Natural killer cell (primary cell): ENCODE measurements at regions not wholly inside any gene's neighbourhood (a gene's known extent, or its start where the extent isn't known, plus 50 kb on each side); places are given as distances from the start of the nearest gene placed in this dataset.

Source experiments
- ATAC-seq, 3 donors: fragments of 150-1000 bp in 2 of 3; fragments of 200-7000 bp in 1 of 3; cut with Tn5 transposase; 1 replicate in 1 of 3; 2 replicates in 2 of 3; pipeline ENCODE4 v1.10.0; 2021; ENCODE audit warnings: mild to moderate bottlenecking in 2 of 3, moderate library complexity in 2 of 3
- DNase-seq, 2 donors: peaks; one replicate each; pipeline versions ENCODE4 v3.0.0 to v3.0.0-alpha.2; 2013 to 2021; ENCODE audit warnings: mixed read lengths in 1 of 2
- H3K27ac ChIP-seq: one replicate; pipeline ENCODE4 v1.5.1; 2013; ENCODE audit warnings: mild to moderate bottlenecking, low read length
- H3K27me3 ChIP-seq: one replicate; pipeline ENCODE4 v1.6.1; 2013; ENCODE audit warnings: low read length; ENCODE audit not compliant: control insufficient read depth, insufficient read depth
- H3K36me3 ChIP-seq: one replicate; pipeline ENCODE4 v1.6.1; 2013; ENCODE audit warnings: low read length; ENCODE audit not compliant: control insufficient read depth, insufficient read depth
- H3K4me1 ChIP-seq: one replicate; pipeline ENCODE4 v1.6.1; 2013; ENCODE audit warnings: low read length; ENCODE audit not compliant: control insufficient read depth, insufficient read depth
- H3K4me3 ChIP-seq: one replicate; pipeline ENCODE4 v1.5.1; 2013; ENCODE audit warnings: low read length
- H3K9me3 ChIP-seq: one replicate; pipeline ENCODE4 v1.6.1; 2013; ENCODE audit warnings: low read length; ENCODE audit not compliant: control insufficient read depth, insufficient read depth
- H3K27ac Mint-ChIP-seq, 2 donors: one replicate each; pipeline ENCODE4 v1.8.0; 2022; ENCODE audit warnings: mild to moderate bottlenecking in 2 of 2, mixed read lengths in 2 of 2, moderate library complexity in 1 of 2
- H3K27me3 Mint-ChIP-seq, 2 donors: one replicate each; pipeline ENCODE4 v1.8.0; 2022; ENCODE audit warnings: low read depth in 2 of 2, mixed read lengths in 2 of 2
- H3K36me3 Mint-ChIP-seq: one replicate; pipeline ENCODE4 v1.8.0; 2022; ENCODE audit warnings: mixed read lengths
- H3K4me1 Mint-ChIP-seq, 2 donors: one replicate each; pipeline ENCODE4 v1.8.0; 2022; ENCODE audit warnings: mixed read lengths in 2 of 2
- H3K4me3 Mint-ChIP-seq: one replicate; pipeline ENCODE4 v1.8.0; 2022; ENCODE audit warnings: mild to moderate bottlenecking, moderate library complexity, mixed read lengths
- H3K9me3 Mint-ChIP-seq, 2 donors: one replicate each; pipeline ENCODE4 v1.8.0; 2022; ENCODE audit warnings: mixed read lengths in 2 of 2
- WGBS: methylation state at CpG from one replicate; pipeline ENCODE4 v1.1.7; 2013; ENCODE audit warnings: missing lambda C conversion rate; ENCODE audit not compliant: insufficient coverage; 5-methylcytosine and 5-hydroxymethylcytosine counted together
- intact Hi-C: fragments of 100-400 bp; cut with micrococcal nuclease; formaldehyde crosslinking; loops from one replicate; pipeline ENCODE4 v1.14.2; 2022
- TF ChIP-seq, protein P1 (sequence below): fragments of 200-600 bp; IDR thresholded peaks from one replicate; pipeline ENCODE4 v1.8.0; 2022; ENCODE audit warnings: antibody characterized with exemption

DNA sequence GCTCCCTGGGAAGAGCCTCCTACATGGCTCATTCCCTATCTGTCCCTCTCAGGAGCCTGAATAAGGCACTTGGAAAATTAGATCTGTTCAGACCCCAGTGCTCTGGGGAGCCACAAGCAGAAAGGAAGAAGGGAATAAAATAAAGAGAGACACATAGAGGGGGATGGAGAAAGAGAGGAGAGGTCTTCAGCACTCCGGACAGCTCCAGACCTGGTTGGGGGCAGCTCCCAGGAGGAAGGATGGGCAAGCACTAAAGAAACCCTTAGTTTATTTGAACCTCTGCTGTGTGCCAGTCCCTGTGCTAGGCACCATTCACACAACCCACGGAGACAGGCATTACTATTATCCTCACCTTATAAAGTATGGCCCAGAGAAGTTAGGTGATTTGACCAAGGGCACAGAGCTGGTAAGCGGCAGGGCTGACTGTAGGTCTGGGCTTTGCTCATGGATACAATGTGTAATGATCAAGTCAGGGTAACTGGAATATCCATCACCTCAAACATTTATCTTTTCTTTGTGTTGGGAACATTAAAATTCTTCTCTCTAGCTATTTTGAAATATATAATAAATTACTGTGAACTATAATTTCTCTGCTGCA, 53.7 kb upstream of the LRRC32 start:
- peaks cover 7% of the 10 kb centered on the region for H3K27me3 ChIP-seq
- Mint-ChIP-seq H3K9me3 (no peaks in the 10 kb centered on the region), H3K27ac (no peak overlapping the region), H3K4me1 (peaks cover 4% of the 10 kb centered on the region in 2 donors), H3K27me3 (peaks cover 16 to 28% of the 10 kb centered on the region in 2 donors), H3K36me3 (no peaks in the 10 kb centered on the region), H3K4me3 (no peak overlapping the region)
- H3K9me3 ChIP-seq: no peaks in the 10 kb centered on the region
- no peak for DNase-seq
- H3K27ac ChIP-seq: no peak overlapping the region
- no peaks in the 10 kb centered on the region for H3K36me3 ChIP-seq
- no peak overlapping the region for H3K4me3 ChIP-seq
- WGBS: 20% methylated on average over 2 of the region's 3 CpGs
- intact Hi-C loops: no loop called here
- ATAC-seq: no peak
- TF ChIP-seq, protein P1, sequence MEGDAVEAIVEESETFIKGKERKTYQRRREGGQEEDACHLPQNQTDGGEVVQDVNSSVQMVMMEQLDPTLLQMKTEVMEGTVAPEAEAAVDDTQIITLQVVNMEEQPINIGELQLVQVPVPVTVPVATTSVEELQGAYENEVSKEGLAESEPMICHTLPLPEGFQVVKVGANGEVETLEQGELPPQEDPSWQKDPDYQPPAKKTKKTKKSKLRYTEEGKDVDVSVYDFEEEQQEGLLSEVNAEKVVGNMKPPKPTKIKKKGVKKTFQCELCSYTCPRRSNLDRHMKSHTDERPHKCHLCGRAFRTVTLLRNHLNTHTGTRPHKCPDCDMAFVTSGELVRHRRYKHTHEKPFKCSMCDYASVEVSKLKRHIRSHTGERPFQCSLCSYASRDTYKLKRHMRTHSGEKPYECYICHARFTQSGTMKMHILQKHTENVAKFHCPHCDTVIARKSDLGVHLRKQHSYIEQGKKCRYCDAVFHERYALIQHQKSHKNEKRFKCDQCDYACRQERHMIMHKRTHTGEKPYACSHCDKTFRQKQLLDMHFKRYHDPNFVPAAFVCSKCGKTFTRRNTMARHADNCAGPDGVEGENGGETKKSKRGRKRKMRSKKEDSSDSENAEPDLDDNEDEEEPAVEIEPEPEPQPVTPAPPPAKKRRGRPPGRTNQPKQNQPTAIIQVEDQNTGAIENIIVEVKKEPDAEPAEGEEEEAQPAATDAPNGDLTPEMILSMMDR: no peak
- H3K4me1 ChIP-seq: peaks cover 8% of the 10 kb centered on the region

DNA sequence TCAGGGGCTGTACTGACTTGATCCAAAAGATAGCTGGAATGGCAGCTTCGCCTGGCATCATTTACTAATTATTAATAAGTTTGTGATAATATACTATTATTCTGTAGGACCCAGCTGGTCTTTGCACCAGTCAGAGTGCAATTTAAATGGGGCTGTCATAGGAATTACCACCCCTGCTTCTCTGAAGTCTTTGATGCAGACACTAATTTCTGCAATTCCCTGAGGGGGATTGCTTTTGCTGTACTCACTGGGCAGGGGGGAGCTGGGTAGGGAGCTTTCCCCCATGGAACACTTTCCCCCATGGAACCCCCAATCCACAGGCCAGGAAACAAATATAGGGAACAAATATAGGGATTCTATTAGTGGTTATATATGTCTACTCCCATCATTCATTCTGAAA, 54.9 kb upstream of the TSKU start:
- DNase-seq: no peak
- Mint-ChIP-seq H3K4me3 (no peak overlapping the region), H3K4me1 (no peaks in the 10 kb centered on the region), H3K9me3 (no peaks in the 10 kb centered on the region), H3K36me3 (no peaks in the 10 kb centered on the region), H3K27me3 (peaks cover 7 to 18% of the 10 kb centered on the region in 2 donors), H3K27ac (no peak overlapping the region)
- Histone ChIP-seq H3K9me3 (no peaks in the 10 kb centered on the region), H3K27ac (no peak overlapping the region), H3K27me3 (peaks cover 2% of the 10 kb centered on the region), H3K36me3 (no peaks in the 10 kb centered on the region), H3K4me1 (no peaks in the 10 kb centered on the region), H3K4me3 (no peak overlapping the region)
- no peak for ATAC-seq
- TF ChIP-seq, protein P1: no peak
- intact Hi-C loops: no loop called here
- WGBS: 83% methylated on average over 1 of the region's 1 CpG

DNA sequence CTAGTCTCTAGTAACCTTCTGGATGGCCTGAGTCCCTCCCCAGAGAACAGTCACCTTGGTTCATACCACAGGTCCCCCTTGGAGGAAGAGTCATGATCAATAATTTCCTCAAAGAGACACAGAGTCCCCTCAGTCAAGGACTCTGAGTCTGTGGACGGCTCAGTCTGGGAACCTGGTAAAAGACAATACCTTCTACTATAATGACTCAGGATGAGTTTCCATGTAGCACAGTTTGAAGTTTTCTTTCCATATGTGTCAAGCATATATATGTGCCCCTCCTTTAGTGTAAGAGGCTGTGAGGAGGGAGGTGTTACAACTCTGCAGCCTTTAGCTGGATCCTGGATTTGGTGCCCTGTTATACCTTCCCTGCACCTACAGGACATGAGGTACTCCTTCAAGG, 54.4 kb upstream of the TSKU start:
- peaks cover 2% of the 10 kb centered on the region for H3K27me3 ChIP-seq
- H3K27me3 Mint-ChIP-seq: peaks cover 7 to 15% of the 10 kb centered on the region in 2 donors
- TF ChIP-seq, protein P1: no peak
- DNase-seq (no peak), ATAC-seq (no peak)
- no peaks in the 10 kb centered on the region for H3K9me3 ChIP-seq
- H3K27ac ChIP-seq: no peak overlapping the region
- intact Hi-C loops: no loop called here
- WGBS: 80% methylated on average over 1 of the region's 1 CpG
- H3K4me1 Mint-ChIP-seq: no peaks in the 10 kb centered on the region
- no peaks in the 10 kb centered on the region for H3K9me3 Mint-ChIP-seq
- no peak overlapping the region for H3K4me3 ChIP-seq
- no peaks in the 10 kb centered on the region for H3K36me3 Mint-ChIP-seq
- no peaks in the 10 kb centered on the region for H3K4me1 ChIP-seq
- no peak overlapping the region for H3K27ac Mint-ChIP-seq
- H3K36me3 ChIP-seq: no peaks in the 10 kb centered on the region
- H3K4me3 Mint-ChIP-seq: no peak overlapping the region

DNA sequence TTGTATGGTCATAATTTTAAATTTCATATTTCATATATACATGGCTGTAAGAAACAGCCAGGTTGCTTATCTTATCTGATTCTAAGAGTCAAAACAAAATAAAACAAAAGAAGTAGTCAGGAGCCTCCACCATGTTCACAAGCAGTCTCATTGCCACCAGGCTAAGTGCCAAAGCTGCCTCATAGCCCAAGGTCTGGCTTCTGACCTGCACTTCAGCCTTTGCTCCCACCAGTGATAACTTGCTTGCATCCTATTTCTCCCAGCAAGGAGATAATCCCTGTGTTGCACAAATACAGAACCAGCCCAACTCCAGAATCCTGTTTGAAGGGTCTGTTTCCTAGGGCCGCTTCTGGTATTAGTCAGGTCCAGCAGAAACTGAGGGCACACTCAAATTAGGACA, 53.9 kb upstream of the TSKU start:
- ATAC-seq: no peak
- Histone ChIP-seq H3K4me1 (no peaks in the 10 kb centered on the region), H3K9me3 (no peaks in the 10 kb centered on the region), H3K4me3 (no peak overlapping the region), H3K36me3 (no peaks in the 10 kb centered on the region), H3K27me3 (peaks cover 2% of the 10 kb centered on the region), H3K27ac (no peak overlapping the region)
- no peak for DNase-seq
- no peak overlapping the region for H3K27ac Mint-ChIP-seq
- TF ChIP-seq, protein P1: no peak
- no peaks in the 10 kb centered on the region for H3K36me3 Mint-ChIP-seq
- H3K4me3 Mint-ChIP-seq: no peak overlapping the region
- H3K27me3 Mint-ChIP-seq: peaks cover 4 to 11% of the 10 kb centered on the region in 2 donors
- intact Hi-C loops: no loop called here
- H3K4me1 Mint-ChIP-seq: no peaks in the 10 kb centered on the region
- H3K9me3 Mint-ChIP-seq: no peaks in the 10 kb centered on the region
- WGBS: 92% methylated on average over 1 of the region's 1 CpG
